ENCODE measurements at regions not wholly inside any gene's neighbourhood (a gene's known extent, or its start where the extent isn't known, plus 50 kb on each side); places are given as distances from the start of the nearest gene placed in this dataset.

GRCh38 chr5:57608542-57608941 lies 125.9 kb upstream of the ACTBL2 start:
- DNase-seq (ENCODE audit: low spot score): no peak

GRCh38 chr5:57601996-57602395 lies 119.4 kb upstream of the ACTBL2 start:
- DNase-seq (ENCODE audit: low spot score): no peak

GRCh38 chr5:57600321-57600720 lies 117.7 kb upstream of the ACTBL2 start:
- no peak for DNase-seq (ENCODE audit: low spot score)

GRCh38 chr5:57598756-57599155 lies 116.1 kb upstream of the ACTBL2 start:
- DNase-seq (ENCODE audit: low spot score): peak; percentile 12

GRCh38 chr5:57598097-57598496 lies 115.5 kb upstream of the ACTBL2 start:
- DNase-seq (ENCODE audit: low spot score): no peak

- DNase-seq (ENCODE audit: low spot score): no peak
Measured at GRCh38 chr5:57595523-57595991, 112.9 kb upstream of the ACTBL2 start.

GRCh38 chr5:57594436-57594835 lies 111.8 kb upstream of the ACTBL2 start:
- no peak for DNase-seq (ENCODE audit: low spot score)

- peak; percentile 28 for DNase-seq (ENCODE audit: low spot score)
Measured at GRCh38 chr5:57592236-57592635, 109.6 kb upstream of the ACTBL2 start.

GRCh38 chr5:57586649-57587048 lies 104.0 kb upstream of the ACTBL2 start:
- DNase-seq (ENCODE audit: low spot score): no peak

GRCh38 chr5:57582578-57583070 lies 100.0 kb upstream of the ACTBL2 start:
- no peak for DNase-seq (ENCODE audit: low spot score)

GRCh38 chr5:57581772-57582171 lies 99.2 kb upstream of the ACTBL2 start:
- no peak for DNase-seq (ENCODE audit: low spot score)

- DNase-seq (ENCODE audit: low spot score): no peak
Measured at GRCh38 chr5:57581222-57581621, 98.6 kb upstream of the ACTBL2 start.

- DNase-seq (ENCODE audit: low spot score): no peak
Measured at GRCh38 chr5:57577432-57578175, 95.0 kb upstream of the ACTBL2 start.

GRCh38 chr5:57576317-57576716 lies 93.7 kb upstream of the ACTBL2 start:
- DNase-seq (ENCODE audit: low spot score): no peak

- DNase-seq (ENCODE audit: low spot score): no peak
Measured at GRCh38 chr5:57575839-57576238, 93.2 kb upstream of the ACTBL2 start.

- DNase-seq (ENCODE audit: low spot score): no peak
Measured at GRCh38 chr5:57572461-57572860, 89.8 kb upstream of the ACTBL2 start.

- DNase-seq (ENCODE audit: low spot score): no peak
Measured at GRCh38 chr5:57569601-57570000, 87.0 kb upstream of the ACTBL2 start.

GRCh38 chr5:57568136-57568535 lies 85.5 kb upstream of the ACTBL2 start:
- DNase-seq (ENCODE audit: low spot score): no peak

- DNase-seq (ENCODE audit: low spot score): no peak
Measured at GRCh38 chr5:57566914-57567313, 84.3 kb upstream of the ACTBL2 start.

GRCh38 chr5:57561231-57561842 lies 78.7 kb upstream of the ACTBL2 start:
- DNase-seq (ENCODE audit: low spot score): no peak

GRCh38 chr5:57559110-57559635 lies 76.6 kb upstream of the ACTBL2 start:
- DNase-seq (ENCODE audit: low spot score): no peak

GRCh38 chr5:57552033-57552432 lies 69.4 kb upstream of the ACTBL2 start:
- no peak for DNase-seq (ENCODE audit: low spot score)

GRCh38 chr5:57551251-57551650 lies 68.6 kb upstream of the ACTBL2 start:
- DNase-seq (ENCODE audit: low spot score): no peak
